G401.6 (cell line): ENCODE measurements at regions not wholly inside any gene's neighbourhood (a gene's known extent, or its start where the extent isn't known, plus 50 kb on each side); places are given as distances from the start of the nearest gene placed in this dataset.

Experiments
- FAIRE-seq: peaks from 2 replicates; lab custom pipeline; 2012; peaks lifted over from hg19 to GRCh38; lab: Jason Lieb, UNC

DNA sequence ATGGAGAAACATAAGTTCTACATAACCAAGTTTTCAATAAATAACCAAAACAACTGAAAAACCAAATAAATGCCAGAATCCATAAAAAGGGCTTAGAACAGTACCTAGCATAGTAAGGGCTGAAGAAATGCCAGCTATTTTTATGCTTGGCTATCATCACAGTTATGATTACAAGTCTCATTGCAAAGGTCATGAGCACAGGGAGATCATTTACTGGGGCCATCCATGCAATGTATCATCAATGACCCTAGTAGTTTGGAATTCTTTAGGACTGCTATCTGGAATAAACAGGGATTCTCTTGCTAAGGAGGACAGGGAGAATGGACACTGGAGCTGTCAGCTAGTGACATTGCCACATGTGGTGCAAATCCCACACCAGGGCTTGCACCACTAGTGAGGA lies 92.5 kb upstream of the NAP1L1 start:
- FAIRE-seq: no peak

DNA sequence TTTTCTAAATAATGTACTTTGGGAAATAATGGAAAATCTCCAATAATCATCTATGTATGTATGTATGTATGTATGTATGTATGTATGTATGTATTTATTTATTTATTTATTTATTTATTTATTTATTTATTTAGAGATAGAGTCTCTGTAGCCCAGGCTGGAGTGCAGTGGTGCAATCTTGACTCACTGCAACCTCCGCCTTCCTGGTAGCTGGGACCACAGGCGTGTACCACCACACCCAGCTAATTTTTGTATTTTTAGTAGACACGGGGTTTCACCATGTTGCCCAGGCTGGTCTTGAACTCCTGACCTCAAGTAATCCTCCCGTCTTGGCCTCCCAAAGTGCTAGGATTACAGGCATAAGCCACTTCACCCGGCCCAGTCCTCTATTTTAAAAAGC lies 91.5 kb upstream of the NAP1L1 start:
- peak; percentile 8 for FAIRE-seq

DNA sequence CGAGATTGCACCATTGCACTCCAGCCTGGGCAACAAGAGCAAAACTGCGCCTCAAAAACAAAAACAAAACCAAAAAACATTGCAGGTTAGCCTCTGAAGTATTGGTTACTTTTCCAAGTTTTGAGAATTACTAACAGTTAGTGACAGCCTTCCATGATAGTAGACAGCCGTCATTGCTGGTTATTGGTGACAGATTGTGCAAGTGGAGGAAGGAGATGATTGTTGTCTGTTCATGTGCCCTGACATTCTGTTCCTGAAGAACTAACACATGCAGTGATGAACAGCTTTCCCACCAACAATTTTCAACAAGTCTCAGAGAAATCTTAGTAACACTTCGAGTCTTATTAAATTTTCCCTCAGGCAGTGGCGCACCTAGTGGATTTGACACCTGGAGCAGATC lies 89.3 kb upstream of the NAP1L1 start:
- no peak for FAIRE-seq

DNA sequence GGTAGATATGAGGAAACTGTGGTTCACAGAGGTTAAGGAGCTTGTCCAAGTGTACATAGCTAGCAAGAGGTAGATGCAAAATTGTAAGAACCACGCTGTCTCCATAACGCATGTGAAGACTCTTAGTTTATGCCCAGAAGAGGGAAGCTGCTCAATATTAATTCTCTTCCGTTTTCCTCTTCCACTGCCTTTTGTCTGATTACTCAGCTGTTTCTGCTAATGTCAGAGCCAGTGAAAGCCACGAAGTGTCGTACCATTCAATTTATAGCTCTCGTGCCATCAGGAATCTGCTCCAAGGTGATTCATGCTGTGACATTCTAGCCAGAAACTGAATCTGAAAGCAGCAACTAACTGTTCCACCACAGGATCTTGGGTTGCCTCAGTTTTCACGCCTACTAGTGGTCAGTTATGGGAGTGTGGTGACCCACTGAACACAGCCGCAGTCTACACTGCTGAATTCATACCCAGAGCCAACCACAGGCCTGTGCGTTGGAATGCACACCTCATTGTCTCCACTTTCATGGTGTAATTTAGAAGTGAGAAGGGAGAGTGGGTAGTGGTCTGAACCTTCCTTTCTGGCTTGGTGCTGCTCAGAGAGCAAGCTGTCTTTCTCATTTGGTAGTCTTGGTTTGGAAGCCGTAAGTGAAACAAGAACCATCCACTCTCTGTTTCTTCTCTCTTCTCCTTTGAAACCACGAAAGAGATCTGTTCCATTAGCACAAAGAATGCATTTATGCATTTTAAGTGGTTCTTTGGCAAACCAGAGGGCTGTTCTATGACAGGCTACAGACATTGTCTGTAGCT lies 74.2 kb upstream of the NAP1L1 start:
- peak; percentile 30 for FAIRE-seq

DNA sequence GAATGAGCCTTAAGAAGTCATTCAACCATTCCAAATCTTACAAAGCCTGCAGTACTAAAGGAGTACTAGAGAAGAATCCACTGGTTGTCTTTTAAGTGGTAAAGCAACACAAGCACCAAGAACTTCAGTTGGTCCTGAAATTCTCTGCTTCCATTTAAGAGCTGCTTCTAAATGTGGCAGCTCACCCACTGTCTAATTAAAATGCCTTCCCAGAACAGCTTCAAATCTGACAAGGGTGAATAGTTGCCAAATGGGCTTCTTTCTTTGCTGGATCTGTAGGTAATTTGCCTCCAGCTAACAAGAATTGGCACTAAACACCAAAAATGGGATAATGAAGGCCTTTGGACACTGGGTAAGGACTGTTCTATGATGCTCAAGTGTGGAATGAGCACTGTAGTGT lies 72.2 kb upstream of the NAP1L1 start:
- no peak for FAIRE-seq

DNA sequence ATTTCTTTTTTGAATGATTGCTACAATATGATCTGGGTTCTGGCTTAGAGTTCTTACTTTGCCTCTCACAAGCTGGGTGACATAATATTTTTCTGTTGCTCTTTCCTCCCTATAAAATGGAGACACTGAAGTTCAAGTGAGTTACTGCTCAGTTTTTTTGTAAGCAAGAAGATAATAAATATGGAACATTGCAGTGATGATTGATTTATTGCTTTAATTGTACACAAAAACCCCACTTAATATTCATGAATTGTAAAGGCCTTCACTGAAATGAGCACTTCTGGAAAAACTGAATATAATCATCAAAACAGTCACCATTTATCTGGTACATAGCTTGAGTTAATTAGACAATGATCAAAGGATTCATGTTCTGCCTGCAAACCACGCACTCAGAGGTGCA lies 71.8 kb upstream of the NAP1L1 start:
- no peak for FAIRE-seq

DNA sequence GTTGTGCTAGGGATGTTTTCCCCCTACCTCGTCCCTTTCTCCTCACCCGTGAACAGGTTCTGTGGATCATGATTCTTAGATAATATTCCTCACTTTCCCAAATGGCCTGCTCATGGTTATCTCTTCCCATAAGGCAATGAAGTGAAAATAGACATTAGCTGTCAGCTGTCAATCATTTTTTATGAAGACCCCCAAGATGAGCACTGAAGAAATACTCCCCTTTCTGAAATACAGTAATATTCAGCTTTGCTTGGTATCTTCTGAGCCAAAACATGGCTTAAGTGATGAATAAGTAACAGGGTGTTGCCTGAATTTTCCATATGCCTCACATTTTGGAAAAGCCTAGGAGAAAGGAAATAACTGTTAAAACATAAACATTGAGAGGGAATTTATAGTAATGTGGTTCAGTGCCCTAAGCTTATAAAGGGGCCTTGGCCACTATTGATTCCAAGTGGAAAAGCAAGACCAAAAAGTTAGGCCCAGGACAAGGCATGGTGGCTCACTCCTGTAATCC lies 70.7 kb upstream of the NAP1L1 start:
- FAIRE-seq: no peak

DNA sequence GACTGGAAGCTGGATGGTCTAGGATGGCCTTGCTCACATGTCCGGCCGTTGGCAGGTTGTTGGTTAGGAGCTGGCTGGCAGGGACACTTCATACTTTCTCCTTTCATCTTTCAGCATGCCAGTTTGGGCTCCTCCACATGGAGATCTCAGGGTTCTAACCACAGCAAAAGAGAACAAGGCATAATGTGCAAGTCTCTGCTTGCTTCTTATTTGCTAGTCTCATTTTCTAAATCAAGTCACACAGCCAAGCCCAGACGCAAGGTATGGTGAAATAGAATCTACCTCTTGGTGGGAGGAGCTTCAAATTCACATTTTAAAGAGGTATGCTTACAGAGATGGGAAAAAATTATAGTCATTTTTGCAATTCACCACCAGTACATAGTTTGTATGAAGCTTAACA lies 69.1 kb upstream of the NAP1L1 start:
- FAIRE-seq: no peak

DNA sequence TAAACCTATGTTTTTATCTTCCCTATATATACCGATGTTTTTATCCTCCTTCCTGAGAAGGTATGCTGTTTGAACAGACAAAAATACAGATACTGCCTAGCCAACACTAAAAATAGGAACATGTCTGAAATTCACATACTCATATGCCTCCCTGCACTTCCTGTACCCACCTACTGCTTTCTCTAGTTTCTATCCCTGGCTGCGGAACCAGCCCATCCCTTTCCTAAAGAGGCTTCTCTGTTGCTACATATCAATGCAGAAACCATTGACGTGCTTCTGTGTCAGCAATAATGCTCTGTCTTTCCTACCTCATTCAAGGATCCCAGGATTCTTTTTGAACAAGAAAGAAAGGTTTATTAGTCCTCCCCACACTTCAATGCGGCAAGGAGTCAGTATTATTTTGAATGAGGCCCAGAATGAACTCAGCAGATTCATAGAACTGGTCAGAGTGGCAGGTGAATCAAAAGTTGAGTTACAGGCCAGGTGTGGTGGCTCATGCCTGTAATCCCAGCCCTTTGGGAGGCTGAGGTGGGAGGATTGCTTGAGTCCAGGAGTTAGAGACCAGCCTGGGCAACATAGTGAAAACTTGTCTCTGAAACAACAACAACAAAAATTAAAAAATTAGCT lies 67.8 kb upstream of the NAP1L1 start:
- FAIRE-seq: no peak

DNA sequence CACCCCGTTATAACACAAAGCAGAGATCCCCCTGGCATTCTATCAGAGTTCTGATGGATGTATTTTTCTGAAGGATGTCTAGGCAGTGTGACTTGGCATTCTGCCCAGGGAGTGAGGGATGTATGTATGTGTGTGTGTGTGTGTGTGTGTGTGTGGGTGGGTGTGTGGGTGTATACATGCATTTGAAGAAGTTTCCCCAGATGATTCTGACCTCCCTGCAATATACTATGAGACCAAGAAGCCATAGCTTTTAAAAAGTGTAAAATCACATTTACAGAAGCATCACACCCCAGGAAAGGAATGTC lies 59.7 kb upstream of the NAP1L1 start:
- no peak for FAIRE-seq

DNA sequence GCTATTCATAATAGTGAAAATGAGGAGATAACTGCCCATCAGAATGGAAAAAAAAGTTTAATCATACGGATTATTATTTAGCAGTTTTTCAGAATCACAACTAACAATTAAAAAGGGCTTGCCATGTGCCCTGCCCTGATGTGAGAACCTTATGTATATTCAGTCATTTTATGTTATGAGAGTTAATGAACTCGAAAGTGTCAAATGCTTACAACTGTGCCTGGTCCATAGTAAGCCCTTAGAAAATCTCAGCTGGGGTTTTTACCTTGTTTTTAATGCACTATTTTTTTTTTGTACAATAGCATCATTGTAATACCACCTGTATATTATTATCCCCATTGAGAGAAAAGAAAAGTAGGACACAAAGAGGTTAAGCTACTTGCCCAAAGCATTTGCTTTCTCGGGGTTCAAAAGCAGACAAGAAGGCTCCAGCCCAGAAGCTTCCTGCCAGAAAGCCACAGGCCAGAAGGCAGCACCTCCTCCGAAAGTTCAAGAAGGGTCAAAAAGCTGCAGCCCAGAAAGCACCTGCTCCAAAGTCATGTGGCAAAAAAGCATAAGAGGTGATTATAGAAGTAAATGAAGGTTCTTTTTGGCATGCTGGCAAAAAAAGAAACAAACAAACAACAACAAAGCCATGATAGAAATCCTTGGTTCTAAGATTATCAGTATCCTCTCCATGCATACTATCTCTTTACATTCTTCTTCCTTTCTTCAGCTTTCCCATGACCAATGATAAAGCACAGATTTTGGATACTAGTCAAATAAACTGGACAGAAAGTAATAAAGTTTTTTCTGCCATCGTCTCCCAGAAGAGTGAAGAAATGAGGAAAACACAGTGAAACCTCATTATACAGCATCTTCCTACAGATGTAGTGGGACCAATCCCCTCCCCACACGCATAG lies 59.1 kb upstream of the NAP1L1 start:
- FAIRE-seq: no peak

DNA sequence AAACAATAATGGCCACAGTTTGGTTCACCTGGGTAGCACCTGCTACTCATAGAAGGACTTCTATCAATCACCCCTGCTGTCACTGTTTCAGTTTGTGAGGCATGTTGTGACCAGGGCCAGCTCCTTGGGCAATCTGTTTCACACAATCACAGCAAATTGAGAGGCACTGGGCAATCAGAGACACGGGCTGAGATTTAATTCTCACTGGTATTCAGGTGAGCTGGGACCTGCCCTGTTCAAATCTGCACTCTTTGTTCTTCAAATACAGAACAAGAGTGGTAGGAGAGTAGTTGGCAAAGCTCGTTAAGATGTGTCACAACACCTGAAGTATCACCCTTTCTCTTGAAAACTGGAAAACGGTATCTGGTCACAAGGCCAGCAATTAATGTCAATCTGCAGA lies 57.8 kb upstream of the NAP1L1 start:
- no peak for FAIRE-seq

DNA sequence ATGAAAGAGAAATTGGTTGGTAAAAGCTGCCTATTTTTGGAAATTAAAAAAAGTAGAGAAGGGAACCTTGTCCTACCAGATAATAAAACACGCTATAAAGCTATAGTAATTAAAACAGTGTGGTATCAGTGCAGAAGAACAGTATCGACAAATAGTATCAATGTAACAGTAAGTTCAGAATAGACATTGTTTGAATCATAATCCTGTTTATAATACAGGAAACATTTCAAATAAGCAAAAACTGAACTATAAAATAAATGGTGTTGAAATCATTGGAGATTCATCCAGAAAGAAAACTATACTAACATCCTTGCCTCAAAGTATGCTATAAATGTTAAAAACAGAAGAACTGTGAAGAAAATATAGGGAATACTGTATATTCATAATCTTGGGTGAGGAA lies 54.2 kb upstream of the NAP1L1 start:
- no peak for FAIRE-seq

DNA sequence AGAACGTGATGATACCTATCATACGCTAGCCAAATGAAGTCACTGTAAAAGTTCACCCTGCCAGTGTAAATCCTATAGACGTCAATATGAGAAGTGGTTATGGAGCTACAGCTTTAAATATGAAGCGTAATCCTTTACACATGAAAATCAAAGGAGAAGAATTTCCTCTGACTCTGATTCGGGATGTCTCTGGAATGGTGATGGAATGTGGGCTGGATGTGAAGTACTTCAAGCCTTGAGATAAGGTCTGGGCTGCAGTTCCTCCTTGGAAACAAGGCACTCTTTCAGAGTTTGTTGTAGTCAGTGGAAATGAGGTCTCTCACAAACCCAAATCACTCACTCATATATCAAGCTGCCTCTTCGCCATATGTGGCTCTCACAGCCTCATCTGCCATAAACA lies 53.1 kb upstream of the NAP1L1 start:
- FAIRE-seq: no peak

DNA sequence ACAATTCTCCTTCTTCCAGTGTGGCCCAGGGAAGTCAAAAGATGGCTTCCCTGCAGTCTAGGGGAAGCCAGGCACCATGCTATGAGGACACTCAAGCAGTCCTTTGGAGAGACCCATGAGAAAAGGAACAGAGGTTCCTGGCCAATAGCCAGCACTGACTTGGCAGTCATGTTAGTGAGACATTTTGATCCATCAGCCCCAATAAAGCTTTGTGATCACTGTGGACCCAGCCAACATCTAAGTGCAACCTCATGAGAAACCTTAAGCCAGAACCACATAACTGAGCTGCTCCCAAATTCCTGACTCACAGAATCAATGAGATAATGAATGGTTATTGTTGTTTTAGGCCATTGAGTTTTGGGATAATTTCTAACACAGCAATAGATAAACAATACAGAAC lies 51.0 kb upstream of the NAP1L1 start:
- no peak for FAIRE-seq
